Suprapubic skin (tissue), 4 donors: ENCODE measurements at regions not wholly inside any gene's neighbourhood (a gene's known extent, or its start where the extent isn't known, plus 50 kb on each side); places are given as distances from the start of the nearest gene placed in this dataset.

Experiments
- DNase-seq, 2 donors: peaks; one replicate each; pipeline ENCODE4 v3.0.0-alpha.2; 2019; ENCODE audit warnings: low spot score in 2 of 2
- H3K27ac ChIP-seq: fragments of 200-600 bp; sonication (generic); one replicate; pipeline ENCODE4 v1.5.1; 2019
- H3K27me3 ChIP-seq: fragments of 200-600 bp; sonication (generic); one replicate; pipeline ENCODE4 v1.5.1; 2019
- H3K36me3 ChIP-seq: fragments of 200-600 bp; sonication (generic); one replicate; pipeline ENCODE4 v1.5.1; 2019
- H3K4me1 ChIP-seq: fragments of 200-600 bp; sonication (generic); one replicate; pipeline ENCODE4 v1.5.1; 2019
- H3K4me3 ChIP-seq: fragments of 200-600 bp; sonication (generic); one replicate; pipeline ENCODE4 v1.5.1; 2019; ENCODE audit warnings: mild to moderate bottlenecking
- H3K9me3 ChIP-seq: fragments of 200-600 bp; sonication (generic); one replicate; pipeline ENCODE4 v1.5.1; 2019
- EP300 ChIP-seq: sonication (generic); formaldehyde crosslinking; IDR thresholded peaks from one replicate; pipeline ENCODE4 v1.6.1; 2017; ENCODE audit warnings: antibody characterized with exemption
- POLR2A ChIP-seq, 2 donors: fragments of 450-650 bp; IDR thresholded peaks; one replicate each; pipeline ENCODE4 v1.6.1; 2017; ENCODE audit warnings: antibody characterized with exemption in 2 of 2, mild to moderate bottlenecking in 2 of 2, moderate library complexity in 2 of 2
- POLR2AphosphoS5 ChIP-seq, 3 donors: sonication (generic); formaldehyde crosslinking; IDR thresholded peaks; one replicate each; pipeline ENCODE4 v1.6.1; 2017; ENCODE audit warnings: antibody characterized with exemption in 3 of 3
- WGBS: methylation state at CpG from one replicate; pipeline ENCODE4 v1.1.5; 2018; 5-methylcytosine and 5-hydroxymethylcytosine counted together
- TF ChIP-seq, protein P1 (sequence below), 2 donors: fragments of 200-600 bp in 1 of 2; fragments of 450-650 bp in 1 of 2; sonication (generic) in 1 of 2; IDR thresholded peaks; one replicate each; pipeline ENCODE4 v1.5.1; 2016 to 2019; ENCODE audit warnings: antibody characterized with exemption in 2 of 2, mild to moderate bottlenecking in 1 of 2, moderate library complexity in 1 of 2

DNA sequence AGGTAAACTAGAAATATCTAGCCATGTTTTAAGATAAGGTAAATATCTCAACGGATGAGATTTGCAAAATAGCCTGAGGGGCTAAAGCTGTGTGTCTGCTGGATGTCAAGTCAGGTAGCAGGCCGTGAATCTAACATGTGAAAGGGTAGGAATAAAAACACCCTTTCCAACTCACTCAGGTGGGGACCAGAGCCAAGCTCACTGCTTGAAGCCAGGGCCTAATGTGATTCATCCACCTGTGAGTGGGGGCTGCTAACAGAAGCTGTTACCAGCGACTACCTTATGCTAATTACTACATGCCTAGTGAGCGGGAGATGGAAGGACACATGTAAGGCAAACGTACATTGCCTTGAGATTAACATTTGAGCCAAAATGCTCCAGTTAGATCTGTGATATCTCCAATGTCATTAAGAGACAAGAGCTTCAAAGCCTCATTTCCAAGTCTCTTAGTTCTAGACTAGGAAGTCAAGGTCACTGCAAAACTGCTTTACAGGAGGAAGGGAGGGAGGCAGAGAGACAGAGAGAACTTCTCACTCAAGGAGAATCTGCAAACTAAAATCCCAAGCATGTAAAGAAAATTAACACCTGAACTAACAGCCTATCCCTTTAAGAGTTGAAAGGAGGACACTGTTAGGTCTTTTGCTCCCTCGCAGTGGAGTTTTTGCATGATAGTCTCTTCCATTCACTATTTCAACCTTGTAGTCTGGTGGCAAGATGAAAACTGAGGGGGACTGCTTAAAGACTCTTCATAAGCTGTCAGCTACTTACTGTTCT is 141.6 kb upstream of the RPS23 start:
- H3K36me3 ChIP-seq = no peaks in the 10 kb centered on the region
- H3K4me3 ChIP-seq = no peak overlapping the region
- DNase-seq = no peak
- WGBS = 42% methylated on average over 6 of the region's 6 CpGs
- no peak overlapping the region for H3K27ac ChIP-seq
- TF ChIP-seq, protein P1, sequence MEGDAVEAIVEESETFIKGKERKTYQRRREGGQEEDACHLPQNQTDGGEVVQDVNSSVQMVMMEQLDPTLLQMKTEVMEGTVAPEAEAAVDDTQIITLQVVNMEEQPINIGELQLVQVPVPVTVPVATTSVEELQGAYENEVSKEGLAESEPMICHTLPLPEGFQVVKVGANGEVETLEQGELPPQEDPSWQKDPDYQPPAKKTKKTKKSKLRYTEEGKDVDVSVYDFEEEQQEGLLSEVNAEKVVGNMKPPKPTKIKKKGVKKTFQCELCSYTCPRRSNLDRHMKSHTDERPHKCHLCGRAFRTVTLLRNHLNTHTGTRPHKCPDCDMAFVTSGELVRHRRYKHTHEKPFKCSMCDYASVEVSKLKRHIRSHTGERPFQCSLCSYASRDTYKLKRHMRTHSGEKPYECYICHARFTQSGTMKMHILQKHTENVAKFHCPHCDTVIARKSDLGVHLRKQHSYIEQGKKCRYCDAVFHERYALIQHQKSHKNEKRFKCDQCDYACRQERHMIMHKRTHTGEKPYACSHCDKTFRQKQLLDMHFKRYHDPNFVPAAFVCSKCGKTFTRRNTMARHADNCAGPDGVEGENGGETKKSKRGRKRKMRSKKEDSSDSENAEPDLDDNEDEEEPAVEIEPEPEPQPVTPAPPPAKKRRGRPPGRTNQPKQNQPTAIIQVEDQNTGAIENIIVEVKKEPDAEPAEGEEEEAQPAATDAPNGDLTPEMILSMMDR (IDR thresholded peaks at IDR 0.05) = no peak
- TF ChIP-seq POLR2A (IDR thresholded peaks at IDR 0.05) (no peak), POLR2AphosphoS5 (IDR thresholded peaks at IDR 0.05) (no peak), EP300 (no peak)
- H3K27me3 ChIP-seq = no peaks in the 10 kb centered on the region
- H3K9me3 ChIP-seq = no peaks in the 10 kb centered on the region
- peaks cover 9% of the 10 kb centered on the region for H3K4me1 ChIP-seq

GRCh38 chr5:82418608-82418950 is 140.4 kb upstream of the RPS23 start:
- no peak overlapping the region for H3K4me3 ChIP-seq
- no peak overlapping the region for H3K27ac ChIP-seq
- peaks cover 9% of the 10 kb centered on the region for H3K4me1 ChIP-seq
- H3K27me3 ChIP-seq = no peaks in the 10 kb centered on the region
- H3K36me3 ChIP-seq = no peaks in the 10 kb centered on the region
- no peak for DNase-seq
- 45% methylated on average over 2 of the region's 2 CpGs for WGBS
- H3K9me3 ChIP-seq = no peaks in the 10 kb centered on the region
- TF ChIP-seq POLR2A (IDR thresholded peaks at IDR 0.05) (no peak), POLR2AphosphoS5 (IDR thresholded peaks at IDR 0.05) (no peak), EP300 (no peak)
- TF ChIP-seq, protein P1 (IDR thresholded peaks at IDR 0.05) = no peak

- WGBS = 83% methylated on average over 11 of the region's 11 CpGs
- no peak overlapping the region for H3K4me3 ChIP-seq
- no peak overlapping the region for H3K27ac ChIP-seq
- peaks cover 12% of the 10 kb centered on the region for H3K4me1 ChIP-seq
- TF ChIP-seq EP300 = no peak
- TF ChIP-seq, protein P1 (IDR thresholded peaks at IDR 0.05) = no peak
- no peak for TF ChIP-seq POLR2A (IDR thresholded peaks at IDR 0.05)
- no peak for TF ChIP-seq POLR2AphosphoS5 (IDR thresholded peaks at IDR 0.05)
- H3K36me3 ChIP-seq = no peaks in the 10 kb centered on the region
- no peaks in the 10 kb centered on the region for H3K27me3 ChIP-seq
- no peaks in the 10 kb centered on the region for H3K9me3 ChIP-seq
- DNase-seq = no peak
These were observed 139.8 kb upstream of the RPS23 start for GRCh38 chr5:82417776-82418607.

DNA sequence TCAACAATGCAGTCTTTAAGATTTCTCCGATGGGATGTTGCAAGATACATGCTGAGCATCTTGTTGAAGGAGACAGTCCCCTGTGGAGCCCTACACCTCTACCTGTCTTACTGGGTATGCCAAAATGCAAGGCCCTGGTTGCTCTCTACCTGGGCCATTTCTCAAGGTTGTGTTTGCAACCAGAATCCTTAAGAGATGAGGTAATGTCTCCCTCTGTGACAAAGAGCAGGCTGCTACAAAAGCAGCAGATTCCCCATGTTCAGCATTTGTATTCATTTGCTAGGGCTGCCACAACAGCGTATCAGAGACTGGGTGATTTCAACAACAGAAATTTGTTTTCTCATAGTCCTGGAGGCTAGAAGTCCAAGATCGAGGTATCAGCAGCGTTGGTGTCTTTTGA is 138.4 kb upstream of the RPS23 start:
- TF ChIP-seq POLR2A (IDR thresholded peaks at IDR 0.05) (no peak), POLR2AphosphoS5 (IDR thresholded peaks at IDR 0.05) (no peak)
- WGBS = 69% methylated on average over 4 of the region's 4 CpGs
- DNase-seq = no peak
- Histone ChIP-seq H3K9me3 (no peaks in the 10 kb centered on the region), H3K27ac (no peak overlapping the region), H3K27me3 (no peaks in the 10 kb centered on the region), H3K36me3 (no peaks in the 10 kb centered on the region), H3K4me1 (peaks cover 6% of the 10 kb centered on the region), H3K4me3 (no peak overlapping the region)

DNA sequence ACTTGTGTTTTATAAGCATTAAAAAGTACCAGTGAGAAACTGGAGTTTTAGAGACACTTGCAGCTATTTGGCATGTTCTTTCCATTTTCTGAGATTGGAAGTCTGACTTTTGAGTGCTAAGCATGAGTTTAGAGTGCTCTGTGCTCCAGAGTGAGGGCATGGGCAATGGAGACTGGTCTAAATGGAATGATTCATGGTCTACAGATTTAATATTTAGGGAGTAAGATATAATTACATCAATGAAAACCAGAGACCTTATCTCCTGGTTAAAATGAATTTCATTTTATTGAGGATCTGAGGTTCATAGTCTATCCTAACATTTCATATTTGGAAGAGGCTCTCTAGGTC is 135.9 kb upstream of the RPS23 start:
- no peak for DNase-seq
- TF ChIP-seq POLR2AphosphoS5 (IDR thresholded peaks at IDR 0.05) (no peak), EP300 (no peak), POLR2A (IDR thresholded peaks at IDR 0.05) (no peak)
- TF ChIP-seq, protein P1 (IDR thresholded peaks at IDR 0.05) = no peak

More for the DNA sequence above, 135.9 kb upstream of the RPS23 start:
- Histone ChIP-seq H3K9me3 (no peaks in the 10 kb centered on the region), H3K36me3 (no peaks in the 10 kb centered on the region), H3K27ac (no peak overlapping the region), H3K4me3 (no peak overlapping the region), H3K4me1 (peaks cover 6% of the 10 kb centered on the region), H3K27me3 (no peaks in the 10 kb centered on the region)
